IMR-90 (cell line): ENCODE measurements at regions not wholly inside any gene's neighbourhood (a gene's known extent, or its start where the extent isn't known, plus 50 kb on each side); places are given as distances from the start of the nearest gene placed in this dataset.

Experiments used
- ATAC-seq: fragments of 200-7000 bp; cut with Tn5 transposase; 2 replicates; pipeline ENCODE4 v1.9.1; 2020; ENCODE audit warnings: low read depth, mild to moderate bottlenecking, moderate library complexity
- BruUV-seq: library from RNA; stranded (reverse); fragments of 400-500 nt; replicated peaks from 2 replicates; lab custom pipeline; 2021; lab: Mats Ljungman, UMichigan
- CTCF ChIA-PET: fragments of 300-600 bp; formaldehyde crosslinking; extraction: SDS; loops from one replicate; lab custom pipeline; 2021; ENCODE audit warnings: antibody characterized with exemption; lab: Yijun Ruan, JAX
- POLR2A ChIA-PET: fragments of 300-600 bp; sonication (Branson Sonifier 250); formaldehyde crosslinking; loops from one replicate; lab custom pipeline; 2022; ENCODE audit warnings: antibody characterized with exemption; ENCODE audit not compliant: unreplicated experiment; lab: Charles Lee
- DNase-seq: peaks from one replicate; pipeline ENCODE4 v3.0.0; 2013
- H2AFZ ChIP-seq: replicated peaks from 2 replicates; pipeline ENCODE3; 2013; ENCODE audit warnings: low read length, mild to moderate bottlenecking; ENCODE audit not compliant: poor library complexity
- H2AK5ac ChIP-seq: 2 replicates; pipeline ENCODE4 v1.6.1; 2013; ENCODE audit warnings: low read depth, low read length, inconsistent platforms
- H2AK9ac ChIP-seq: replicated peaks from 2 replicates; pipeline ENCODE3; 2013; ENCODE audit warnings: mild to moderate bottlenecking, low read depth, low read length, moderate library complexity; ENCODE audit not compliant: poor library complexity
- H2BK120ac ChIP-seq: 2 replicates; pipeline ENCODE4 v1.6.1; 2013; ENCODE audit warnings: low read depth, low read length, inconsistent platforms
- H2BK15ac ChIP-seq: 3 replicates; pipeline ENCODE4 v1.6.1; 2013; ENCODE audit warnings: low read depth, low read length, inconsistent platforms
- H2BK20ac ChIP-seq: 2 replicates; pipeline ENCODE4 v1.6.1; 2013; ENCODE audit warnings: low read depth, mild to moderate bottlenecking, inconsistent platforms, low read length, moderate library complexity
- H2BK5ac ChIP-seq: 2 replicates; pipeline ENCODE4 v1.6.1; 2013; ENCODE audit warnings: mild to moderate bottlenecking, low read depth, low read length, inconsistent platforms; ENCODE audit not compliant: poor library complexity, severe bottlenecking
- H3K14ac ChIP-seq: replicated peaks from 2 replicates; pipeline ENCODE4 v1.6.1; 2013; ENCODE audit warnings: low read depth, low read length, inconsistent platforms
- H3K18ac ChIP-seq: 2 replicates; pipeline ENCODE4 v1.6.1; 2013; ENCODE audit warnings: low read depth, low read length, control low read depth
- H3K23ac ChIP-seq: 2 replicates; pipeline ENCODE4 v1.6.1; 2013; ENCODE audit warnings: low read depth, low read length, inconsistent platforms
- H3K27ac ChIP-seq: 2 replicates; pipeline ENCODE4 v1.5.1; 2013; ENCODE audit warnings: mild to moderate bottlenecking, control low read depth, low read length; ENCODE audit not compliant: insufficient read depth
- H3K27me3 ChIP-seq: 2 replicates; pipeline ENCODE4 v1.6.1; 2013; ENCODE audit warnings: low read length; ENCODE audit not compliant: control insufficient read depth, insufficient read depth
- H3K36me3 ChIP-seq: 2 replicates; pipeline ENCODE4 v1.6.1; 2013; ENCODE audit warnings: low read length, mixed read lengths; ENCODE audit not compliant: control insufficient read depth, insufficient read depth
- H3K4ac ChIP-seq: 2 replicates; pipeline ENCODE4 v1.6.1; 2013; ENCODE audit warnings: low read depth, low read length, inconsistent platforms
- H3K4me1 ChIP-seq: 2 replicates; pipeline ENCODE4 v1.6.1; 2013; ENCODE audit warnings: low read length, mixed read lengths; ENCODE audit not compliant: control insufficient read depth, insufficient read depth
- H3K4me2 ChIP-seq: 2 replicates; pipeline ENCODE4 v1.6.1; 2013; ENCODE audit warnings: low read depth, mild to moderate bottlenecking, control low read depth, low read length, moderate library complexity
- H3K4me3 ChIP-seq: 2 replicates; pipeline ENCODE4 v1.5.1; 2013; ENCODE audit warnings: low read depth, mild to moderate bottlenecking, control low read depth, low read length, moderate library complexity; ENCODE audit not compliant: insufficient read depth
- H3K56ac ChIP-seq: 2 replicates; pipeline ENCODE4 v1.6.1; 2013; ENCODE audit warnings: low read length, inconsistent platforms; ENCODE audit not compliant: insufficient read depth; ENCODE audit errors: extremely low read depth
- H3K79me1 ChIP-seq, 2 experiments: 2 replicates each; pipeline ENCODE4 v1.6.1; 2013; ENCODE audit warnings: low read length in 2 of 2, inconsistent platforms in 1 of 2, low read depth in 1 of 2
- H3K9ac ChIP-seq: 2 replicates; pipeline ENCODE4 v1.6.1; 2013; ENCODE audit warnings: low read depth, low read length, control low read depth
- H3K9me1 ChIP-seq: 2 replicates; pipeline ENCODE4 v1.6.1; 2013; ENCODE audit warnings: low read length, inconsistent platforms; ENCODE audit not compliant: insufficient read depth
- H3K9me3 ChIP-seq: 2 replicates; pipeline ENCODE4 v1.6.1; 2013; ENCODE audit warnings: low read length; ENCODE audit not compliant: control insufficient read depth, insufficient read depth
- H4K20me1 ChIP-seq: 2 replicates; pipeline ENCODE4 v1.6.1; 2013; ENCODE audit warnings: low read length, inconsistent platforms; ENCODE audit not compliant: insufficient read depth
- H4K5ac ChIP-seq: 2 replicates; pipeline ENCODE4 v1.6.1; 2013; ENCODE audit warnings: mild to moderate bottlenecking, low read depth, low read length, control low read depth
- H4K8ac ChIP-seq, 2 experiments: 2 replicates each; pipeline ENCODE4 v1.6.1; 2013; ENCODE audit warnings: low read depth in 2 of 2, low read length in 2 of 2, control low read depth in 1 of 2, inconsistent platforms in 1 of 2
- H4K91ac ChIP-seq: 2 replicates; pipeline ENCODE4 v1.6.1; 2013; ENCODE audit warnings: low read depth, low read length, inconsistent platforms; ENCODE audit not compliant: insufficient read depth
- BHLHE40 ChIP-seq: fragments of 150-350 bp; IDR thresholded peaks from 2 replicates; pipeline ENCODE4 v1.6.1; 2016; ENCODE audit warnings: mild to moderate bottlenecking, low read depth, low read length
- CHD1 ChIP-seq: IDR thresholded peaks from 2 replicates; pipeline ENCODE4 v1.6.1; 2012; ENCODE audit warnings: low read depth, low read length, improper control_type of control experiment
- MAZ ChIP-seq: IDR thresholded peaks from 2 replicates; pipeline ENCODE4 v1.6.1; 2012; ENCODE audit warnings: low read depth, mild to moderate bottlenecking, low read length, improper control_type of control experiment, moderate library complexity, borderline replicate concordance
- WGBS, 2 experiments: methylation state at CpG; one replicate each; pipeline versions ENCODE4 v1.1.5 to v1.1.7; 2013; ENCODE audit warnings: missing lambda C conversion rate in 2 of 2; ENCODE audit not compliant: insufficient read length in 1 of 2; ENCODE audit errors: extremely low coverage in 2 of 2; 5-methylcytosine and 5-hydroxymethylcytosine counted together
- dilution Hi-C: fragments of 300-500 bp; cut with HindIII; formaldehyde crosslinking; loops from one replicate; pipeline ENCODE4 v1.14.3; 2018; ENCODE audit warnings: low sequenced_read_pairs; ENCODE audit not compliant: unreplicated experiment
- in situ Hi-C: fragments of 300-500 bp; cut with MboI; formaldehyde crosslinking; loops from 3 replicates; pipeline ENCODE4 v1.14.3; 2019; ENCODE audit warnings: low sequenced_read_pairs, inconsistent platforms, mixed read lengths
- intact Hi-C: fragments of 100-400 bp; cut with micrococcal nuclease; formaldehyde crosslinking; loops from 2 replicates; pipeline ENCODE4 v1.10.0; 2022

DNA sequence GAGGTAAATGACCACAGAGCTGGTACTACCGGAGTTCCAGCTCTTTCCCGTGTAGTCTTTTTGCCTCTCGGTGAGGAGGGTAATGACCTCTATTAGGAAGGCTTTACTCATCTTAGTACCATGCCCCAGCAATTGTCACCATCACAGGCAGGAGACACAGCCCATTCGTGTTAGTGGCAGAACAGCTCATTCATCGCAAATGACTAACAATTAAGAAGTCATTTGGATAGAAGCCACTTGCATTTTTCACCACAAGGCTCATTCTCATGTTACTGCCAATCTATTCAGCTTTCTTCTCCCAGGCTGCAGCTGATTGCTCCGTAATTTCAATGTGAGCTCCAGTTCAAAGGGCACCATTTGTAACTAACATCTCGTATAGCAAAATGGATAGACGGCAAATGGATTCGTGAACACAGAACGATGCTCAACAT, 718.8 kb upstream of the TMEM132C start:
- peak; percentile 75 for ATAC-seq
- Histone ChIP-seq H2BK120ac (peak overlapping the region; percentile 62; the same call in 1 of the 2 replicates), H4K8ac (peak overlapping the region in 1 of 2 experiments; percentile 39; a peak in 1 of 4 replicates), H3K4me1 (peaks cover 4% of the 10 kb centered on the region; the same call in 1 of the 2 replicates), H3K56ac (no peak overlapping the region), H2AK5ac (no peak overlapping the region), H3K9me1 (no peaks in the 10 kb centered on the region), H4K20me1 (no peaks in the 10 kb centered on the region), H3K79me1 (no peaks in the 10 kb centered on the region), H2AK9ac (no peak overlapping the region), H3K36me3 (no peaks in the 10 kb centered on the region), H4K91ac (peak overlapping the region; percentile 18; the same call in 1 of the 2 replicates), H2BK5ac (peak overlapping the region; percentile 55), H3K27ac (no peak overlapping the region), H3K23ac (peak overlapping the region; percentile 24; the same call in 1 of the 2 replicates), H2BK15ac (no peak overlapping the region), H2BK20ac (peak overlapping the region; percentile 9; the same call in 1 of the 2 replicates), H3K14ac (no peak overlapping the region), H3K9ac (no peak overlapping the region), H3K4me3 (no peak overlapping the region), H3K4ac (0 out of 2 replicates have a peak overlapping the region, but pooled peaks have one; percentile 54), H4K5ac (no peak overlapping the region), H3K18ac (no peak overlapping the region), H3K4me2 (no peak overlapping the region), H3K27me3 (no peaks in the 10 kb centered on the region), H2AFZ (peak overlapping the region; percentile 68), H3K9me3 (no peaks in the 10 kb centered on the region)
- CTCF ChIA-PET = interaction anchor here (1.0 to 1.1 kb wide), 2 partner anchors 8 to 100 kb away, joined by 3 to 4 read pairs; no protein-coding TSS in a partner anchor
- DNase-seq = peak; percentile 72
- in situ Hi-C loops (no loop called here), intact Hi-C loops (no loop called here), dilution Hi-C loops (no loop called here)
- POLR2A ChIA-PET = no interaction called here
- BruUV-seq = no TSS peak
- TF ChIP-seq BHLHE40 (peak; percentile 21; the same call in 1 of the 2 replicates), CHD1 (no peak), MAZ (no peak)
- 29% methylated on average over 3 of the region's 10 CpGs; no CpG with 5 or more reads in 1 of the 2 experiments for WGBS, 2 experiments
